NAMALWA (cell line): ENCODE measurements at regions not wholly inside any gene's neighbourhood (a gene's known extent, or its start where the extent isn't known, plus 50 kb on each side); places are given as distances from the start of the nearest gene placed in this dataset.

Experiments used
- DNase-seq: peaks from one replicate; pipeline ENCODE4 v3.0.0-alpha.2; 2015; ENCODE audit warnings: low spot score

GRCh38 chr7:38002689-38003088, 82.2 kb downstream of the EPDR1 start:
- DNase-seq, result no peak

- DNase-seq, result no peak
Measured at GRCh38 chr7:38006559-38006958, 86.1 kb downstream of the EPDR1 start.

- no peak for DNase-seq
Measured at GRCh38 chr7:38007096-38007495, 86.7 kb downstream of the EPDR1 start.

- DNase-seq, result no peak
Measured at GRCh38 chr7:38013246-38013645, 92.8 kb downstream of the EPDR1 start.

- no peak for DNase-seq
Measured at GRCh38 chr7:38016567-38016966, 96.1 kb downstream of the EPDR1 start.

DNA sequence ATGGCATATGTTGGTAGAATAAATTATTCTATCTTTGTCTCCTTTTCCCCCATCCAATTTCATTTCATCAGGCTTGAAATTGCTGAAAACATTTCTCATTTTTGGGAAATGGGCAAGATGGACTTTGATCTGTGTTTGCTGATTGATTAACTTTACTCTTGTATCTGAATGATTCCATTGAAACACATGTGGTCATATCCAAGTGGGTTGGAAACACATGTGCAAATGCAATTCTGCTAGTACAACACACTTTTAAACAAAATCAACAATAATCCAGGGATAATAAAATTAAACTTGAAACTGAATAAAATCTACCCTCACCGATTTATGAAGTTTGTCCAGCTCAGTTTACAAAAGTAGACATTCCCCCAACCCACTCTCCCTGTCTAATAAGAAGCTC, 96.9 kb downstream of the EPDR1 start:
- no peak for DNase-seq

DNA sequence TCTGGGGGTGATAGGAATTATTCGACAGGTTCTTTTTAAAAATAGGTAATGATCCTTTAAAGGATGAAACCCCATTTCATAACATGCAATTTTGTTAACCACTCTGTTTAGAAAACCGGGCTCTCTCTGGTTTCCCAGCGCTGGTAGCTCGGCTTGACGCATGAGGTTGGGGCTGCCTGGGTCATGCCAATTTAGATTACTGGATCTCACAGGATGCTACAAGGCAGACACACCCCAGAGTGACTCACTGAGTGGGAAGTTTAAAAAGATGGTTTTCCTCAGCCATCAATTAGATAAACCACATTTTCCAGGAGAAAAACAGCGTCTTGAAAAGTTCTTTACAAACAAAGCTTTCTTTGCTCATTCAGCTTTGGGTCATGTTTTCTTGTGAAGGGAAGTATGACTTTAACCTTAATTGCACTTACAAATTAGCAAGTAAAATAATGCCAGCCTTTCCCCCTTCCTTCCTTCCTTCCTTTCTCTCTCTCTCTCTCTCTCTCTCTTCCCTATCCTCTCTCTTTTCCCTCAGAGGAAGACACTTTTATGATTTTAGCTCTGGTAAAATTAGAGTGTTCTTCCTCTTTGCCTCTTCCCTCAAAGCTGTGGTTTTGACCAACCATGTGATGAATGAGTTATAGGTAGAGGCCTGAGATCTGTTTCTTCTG, 99.8 kb downstream of the EPDR1 start:
- DNase-seq, result no peak

DNA sequence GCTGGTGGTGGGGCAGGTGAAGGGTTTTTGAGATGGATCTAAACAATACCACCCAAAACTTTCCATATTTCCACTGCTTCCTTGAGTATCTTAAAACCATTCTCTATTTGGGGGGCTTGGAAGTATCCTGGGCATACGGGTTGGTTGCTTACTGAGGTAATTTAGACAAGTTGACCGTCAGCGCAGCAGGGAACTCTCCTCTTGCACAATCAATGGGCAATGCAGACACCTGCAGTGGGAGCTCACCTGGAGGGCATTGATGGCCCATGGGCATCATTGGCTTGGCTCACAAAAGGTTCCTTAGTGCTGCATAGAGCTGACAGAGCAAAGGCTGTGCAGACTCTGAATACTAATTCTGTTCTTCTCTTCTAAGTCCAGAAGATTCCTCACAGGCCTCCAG, 101.5 kb downstream of the EPDR1 start:
- no peak for DNase-seq

DNA sequence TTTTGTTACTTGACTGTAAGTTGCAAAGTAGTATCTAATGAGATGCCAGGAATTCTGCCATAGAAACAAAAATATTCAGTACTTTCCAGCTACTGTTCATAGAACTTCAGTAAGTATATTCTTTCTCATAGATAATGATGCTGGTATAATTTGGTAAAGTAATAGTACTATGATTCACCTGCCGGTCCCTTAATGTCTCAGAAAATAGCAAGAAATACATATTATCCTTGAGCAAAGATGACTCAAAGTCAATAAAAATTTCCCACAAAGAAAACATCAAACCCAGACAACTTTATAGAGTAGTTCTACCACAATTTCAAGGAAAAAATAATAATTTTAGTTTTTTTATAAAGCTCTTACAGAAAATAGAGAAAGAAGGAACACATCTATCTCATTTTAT, 105.4 kb downstream of the EPDR1 start:
- DNase-seq, result no peak

DNA sequence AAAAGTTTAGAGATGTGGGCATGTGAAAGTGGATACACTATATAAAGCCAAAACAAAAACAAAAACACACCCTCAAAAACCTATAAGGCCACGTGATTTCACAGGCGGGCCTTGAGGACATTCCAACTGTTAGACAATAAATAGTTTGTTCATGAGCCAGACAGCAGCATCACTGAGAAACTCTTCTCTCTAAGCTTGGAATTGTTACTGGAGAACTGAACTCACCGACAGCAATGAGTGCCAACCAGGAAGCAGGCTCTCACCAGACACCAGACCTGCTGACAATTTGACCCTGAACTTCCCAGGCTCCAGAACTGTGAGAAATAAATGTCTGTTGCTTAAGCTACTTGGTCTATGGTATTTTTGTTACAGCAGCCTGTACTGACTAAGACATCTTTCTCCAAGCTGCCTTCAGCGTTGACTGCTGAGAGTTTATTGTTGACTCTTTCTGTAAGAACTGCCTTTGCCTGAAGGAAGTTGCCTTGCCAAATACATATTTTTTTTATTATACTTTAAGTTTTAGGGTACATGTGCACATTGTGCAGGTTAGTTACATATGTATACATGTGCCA, 107.5 kb downstream of the EPDR1 start:
- DNase-seq, result no peak

GRCh38 chr7:38034062-38034908, 113.8 kb downstream of the EPDR1 start:
- DNase-seq, result no peak

DNA sequence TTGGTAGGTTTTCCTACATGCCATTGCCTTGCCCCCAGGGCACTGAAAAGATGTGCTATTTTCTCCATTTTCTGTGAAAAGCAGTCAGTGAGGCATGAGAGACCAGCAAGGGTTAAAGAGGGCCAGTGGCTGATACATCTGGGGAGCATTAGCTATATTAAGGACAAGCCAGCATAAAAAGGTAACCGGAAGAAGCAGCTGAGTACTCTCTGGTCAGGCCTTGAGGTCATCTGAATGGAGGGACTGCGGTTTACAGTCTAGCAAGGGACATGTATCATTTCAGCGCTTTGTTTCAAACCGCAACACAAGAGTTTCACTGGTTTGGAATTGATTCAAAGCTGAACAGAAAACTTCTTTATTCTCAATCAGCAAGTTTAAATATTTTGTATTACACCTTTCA, 120.4 kb downstream of the EPDR1 start:
- DNase-seq, result no peak

- DNase-seq, result no peak
Measured at GRCh38 chr7:38049679-38050078, 128.4 kb upstream of the STARD3NL start.

DNA sequence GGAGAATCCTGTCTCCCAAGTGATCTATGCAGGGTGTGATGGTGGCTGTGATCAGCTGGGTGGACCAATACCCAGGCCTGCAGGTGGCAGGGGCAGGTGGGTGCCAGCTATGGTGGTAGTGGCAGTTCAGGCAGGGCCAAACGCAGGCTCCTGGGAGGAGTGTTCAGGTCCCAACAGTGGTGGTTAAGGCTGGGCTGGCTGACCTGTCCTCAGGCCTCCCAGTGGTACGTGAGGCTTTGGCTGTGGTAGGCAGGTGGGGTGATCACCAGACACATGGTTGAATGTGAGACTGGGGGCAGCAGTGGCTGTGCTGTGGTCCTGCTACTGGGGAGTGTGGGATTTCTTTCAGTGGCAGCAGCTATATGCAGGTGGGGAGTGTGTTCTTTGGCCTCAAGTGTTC, 126.7 kb upstream of the STARD3NL start:
- DNase-seq, result no peak

GRCh38 chr7:38051786-38052185, 126.3 kb upstream of the STARD3NL start:
- no peak for DNase-seq

DNA sequence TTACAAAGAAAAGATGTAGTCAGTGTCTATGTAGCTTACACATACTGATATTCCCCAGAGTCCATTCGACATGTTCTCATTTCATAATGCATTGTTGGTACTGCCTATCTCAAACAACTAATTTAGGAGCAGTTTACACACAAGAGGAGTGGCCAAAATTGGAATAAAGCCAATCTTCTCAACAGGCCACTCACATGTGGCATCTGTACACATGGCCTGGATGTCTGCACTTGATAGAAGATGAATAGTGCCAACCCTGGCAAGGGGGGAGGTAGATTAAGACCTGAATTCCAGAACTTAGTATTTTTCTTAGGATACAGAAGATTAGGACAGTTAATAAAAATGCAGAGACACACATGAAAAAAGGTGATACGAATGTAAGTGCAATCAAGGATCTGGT, 125.3 kb upstream of the STARD3NL start:
- DNase-seq, result no peak

DNA sequence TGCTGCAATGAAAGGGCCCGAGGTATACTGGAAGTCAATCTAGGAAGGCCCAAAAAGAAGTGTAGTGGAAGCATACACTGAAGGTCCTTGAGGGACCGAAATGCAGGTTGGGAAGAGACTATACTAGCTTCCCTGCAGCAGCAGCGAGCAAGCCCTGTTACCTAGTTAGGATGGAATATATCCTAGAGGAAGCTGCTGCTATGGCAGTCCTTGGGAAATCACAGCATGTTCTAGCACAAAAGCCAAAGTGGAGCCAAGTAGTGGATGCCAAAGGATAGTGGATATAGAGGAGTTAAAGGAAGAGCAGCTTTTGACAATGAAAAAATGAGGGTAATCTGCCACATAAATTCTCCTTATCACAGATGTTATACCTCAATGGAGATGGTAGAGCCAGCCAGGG, 123.8 kb upstream of the STARD3NL start:
- no peak for DNase-seq

GRCh38 chr7:38057829-38058228, 120.2 kb upstream of the STARD3NL start:
- no peak for DNase-seq

GRCh38 chr7:38060116-38060515, 117.9 kb upstream of the STARD3NL start:
- DNase-seq, result no peak

GRCh38 chr7:38060637-38061036, 117.4 kb upstream of the STARD3NL start:
- DNase-seq, result no peak

GRCh38 chr7:38066391-38066790, 111.7 kb upstream of the STARD3NL start:
- no peak for DNase-seq

DNA sequence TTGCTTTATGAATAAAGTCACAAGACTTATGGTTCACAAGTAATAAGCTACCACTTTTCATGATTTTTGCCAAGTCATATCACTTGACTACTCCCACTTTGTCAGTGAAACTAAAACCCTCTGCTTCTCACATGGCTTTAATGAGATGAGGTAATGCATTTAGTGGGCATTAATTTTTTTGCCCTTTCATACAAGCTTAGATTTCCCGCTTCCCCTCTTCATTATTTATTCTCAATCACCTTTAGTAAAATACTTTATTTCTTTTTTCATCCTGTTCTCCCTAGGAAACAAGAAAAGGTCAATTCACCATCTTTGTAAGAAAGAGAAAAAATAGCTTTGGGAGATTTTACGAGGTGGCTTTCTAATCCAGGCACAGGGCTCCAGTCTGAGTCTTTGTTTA, 109.6 kb upstream of the STARD3NL start:
- DNase-seq, result no peak

GRCh38 chr7:38069052-38069451, 109.0 kb upstream of the STARD3NL start:
- no peak for DNase-seq
